ENCODE measurements at regions not wholly inside any gene's neighbourhood (a gene's known extent, or its start where the extent isn't known, plus 50 kb on each side); places are given as distances from the start of the nearest gene placed in this dataset.

GRCh38 chr20:22513574-22513973 is 70.8 kb downstream of the FOXA2 start:
- no peak overlapping the region for H3K4me3 Mint-ChIP-seq
- ChIA-PET CTCF (no interaction called here), POLR2A (no interaction called here)
- no peaks in the 10 kb centered on the region for H3K9me3 Mint-ChIP-seq
- TF ChIP-seq, protein P1, sequence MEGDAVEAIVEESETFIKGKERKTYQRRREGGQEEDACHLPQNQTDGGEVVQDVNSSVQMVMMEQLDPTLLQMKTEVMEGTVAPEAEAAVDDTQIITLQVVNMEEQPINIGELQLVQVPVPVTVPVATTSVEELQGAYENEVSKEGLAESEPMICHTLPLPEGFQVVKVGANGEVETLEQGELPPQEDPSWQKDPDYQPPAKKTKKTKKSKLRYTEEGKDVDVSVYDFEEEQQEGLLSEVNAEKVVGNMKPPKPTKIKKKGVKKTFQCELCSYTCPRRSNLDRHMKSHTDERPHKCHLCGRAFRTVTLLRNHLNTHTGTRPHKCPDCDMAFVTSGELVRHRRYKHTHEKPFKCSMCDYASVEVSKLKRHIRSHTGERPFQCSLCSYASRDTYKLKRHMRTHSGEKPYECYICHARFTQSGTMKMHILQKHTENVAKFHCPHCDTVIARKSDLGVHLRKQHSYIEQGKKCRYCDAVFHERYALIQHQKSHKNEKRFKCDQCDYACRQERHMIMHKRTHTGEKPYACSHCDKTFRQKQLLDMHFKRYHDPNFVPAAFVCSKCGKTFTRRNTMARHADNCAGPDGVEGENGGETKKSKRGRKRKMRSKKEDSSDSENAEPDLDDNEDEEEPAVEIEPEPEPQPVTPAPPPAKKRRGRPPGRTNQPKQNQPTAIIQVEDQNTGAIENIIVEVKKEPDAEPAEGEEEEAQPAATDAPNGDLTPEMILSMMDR (IDR thresholded peaks at IDR 0.05), result no peak
- no peak for ATAC-seq (ENCODE audit: low read depth)
- intact Hi-C loops (cut with micrococcal nuclease), result no loop called here
- H3K27ac Mint-ChIP-seq, result no peak overlapping the region
- no peaks in the 10 kb centered on the region for H3K4me1 Mint-ChIP-seq
- no peak for DNase-seq
- no peaks in the 10 kb centered on the region for H3K27me3 Mint-ChIP-seq
- H3K36me3 Mint-ChIP-seq (ENCODE audit: low read depth), result no peaks in the 10 kb centered on the region

DNA sequence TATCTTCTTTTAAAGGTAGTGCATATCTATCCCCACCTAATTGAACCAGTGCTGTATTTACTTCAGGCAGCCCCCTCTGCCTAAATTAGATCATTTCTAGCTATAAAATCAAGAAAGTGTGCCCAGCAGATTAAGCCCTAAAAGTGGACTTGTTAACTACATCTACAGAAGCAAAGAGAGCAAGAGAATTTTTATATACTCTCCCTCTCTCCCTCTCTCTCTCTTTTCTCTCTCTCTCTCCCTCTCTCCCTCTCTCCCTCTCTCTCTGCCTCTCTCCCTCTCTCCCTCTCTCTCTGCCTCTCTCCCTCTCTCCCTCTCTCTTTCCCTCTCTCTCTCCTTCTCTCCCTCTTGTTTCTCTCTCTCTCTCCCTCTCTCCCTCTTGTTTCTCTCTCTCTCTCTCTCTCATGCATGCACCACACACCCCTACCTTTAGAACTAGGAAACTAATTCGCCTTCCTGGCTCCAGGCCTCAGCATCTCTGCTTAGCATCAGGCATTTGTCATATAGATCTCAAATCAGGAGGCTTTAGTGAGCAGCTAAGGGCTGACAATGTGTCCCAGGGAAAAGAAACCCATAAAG is 71.4 kb downstream of the FOXA2 start:
- H3K4me3 Mint-ChIP-seq, result no peak overlapping the region
- DNase-seq (no peak), ATAC-seq (ENCODE audit: low read depth) (no peak)
- intact Hi-C loops (cut with micrococcal nuclease), result no loop called here
- no peaks in the 10 kb centered on the region for H3K9me3 Mint-ChIP-seq
- no peak overlapping the region for H3K27ac Mint-ChIP-seq
- H3K27me3 Mint-ChIP-seq, result no peaks in the 10 kb centered on the region
- CTCF ChIA-PET, result no interaction called here
- H3K36me3 Mint-ChIP-seq (ENCODE audit: low read depth), result no peaks in the 10 kb centered on the region
- TF ChIP-seq, protein P1 (IDR thresholded peaks at IDR 0.05), result no peak
- POLR2A ChIA-PET, result no interaction called here
- no peaks in the 10 kb centered on the region for H3K4me1 Mint-ChIP-seq

- no peaks in the 10 kb centered on the region for H3K9me3 Mint-ChIP-seq
- TF ChIP-seq, protein P1 (IDR thresholded peaks at IDR 0.05), result no peak
- no peaks in the 10 kb centered on the region for H3K27me3 Mint-ChIP-seq
- H3K4me3 Mint-ChIP-seq, result no peak overlapping the region
- H3K27ac Mint-ChIP-seq, result no peak overlapping the region
- no peaks in the 10 kb centered on the region for H3K36me3 Mint-ChIP-seq (ENCODE audit: low read depth)
- ATAC-seq (ENCODE audit: low read depth), result no peak
- intact Hi-C loops (cut with micrococcal nuclease), result no loop called here
- H3K4me1 Mint-ChIP-seq, result no peaks in the 10 kb centered on the region
- ChIA-PET POLR2A (no interaction called here), CTCF (interaction anchor here (1.4 kb wide), 1 partner anchor 173 kb away, joined by 4 read pairs; no protein-coding TSS in a partner anchor)
- DNase-seq, result no peak
These were observed 72.1 kb downstream of the FOXA2 start for GRCh38 chr20:22511943-22512910.

GRCh38 chr20:22509843-22510147 is 74.6 kb downstream of the FOXA2 start:
- TF ChIP-seq, protein P1 (IDR thresholded peaks at IDR 0.05), result no peak
- intact Hi-C loops (cut with micrococcal nuclease), result no loop called here
- no peak overlapping the region for H3K27ac Mint-ChIP-seq
- ChIA-PET POLR2A (no interaction called here), CTCF (no interaction called here)
- H3K36me3 Mint-ChIP-seq (ENCODE audit: low read depth), result no peaks in the 10 kb centered on the region
- H3K9me3 Mint-ChIP-seq, result no peaks in the 10 kb centered on the region
- H3K4me3 Mint-ChIP-seq, result no peak overlapping the region
- no peak for DNase-seq
- ATAC-seq (ENCODE audit: low read depth), result no peak
- H3K27me3 Mint-ChIP-seq, result no peaks in the 10 kb centered on the region
- no peaks in the 10 kb centered on the region for H3K4me1 Mint-ChIP-seq

DNA sequence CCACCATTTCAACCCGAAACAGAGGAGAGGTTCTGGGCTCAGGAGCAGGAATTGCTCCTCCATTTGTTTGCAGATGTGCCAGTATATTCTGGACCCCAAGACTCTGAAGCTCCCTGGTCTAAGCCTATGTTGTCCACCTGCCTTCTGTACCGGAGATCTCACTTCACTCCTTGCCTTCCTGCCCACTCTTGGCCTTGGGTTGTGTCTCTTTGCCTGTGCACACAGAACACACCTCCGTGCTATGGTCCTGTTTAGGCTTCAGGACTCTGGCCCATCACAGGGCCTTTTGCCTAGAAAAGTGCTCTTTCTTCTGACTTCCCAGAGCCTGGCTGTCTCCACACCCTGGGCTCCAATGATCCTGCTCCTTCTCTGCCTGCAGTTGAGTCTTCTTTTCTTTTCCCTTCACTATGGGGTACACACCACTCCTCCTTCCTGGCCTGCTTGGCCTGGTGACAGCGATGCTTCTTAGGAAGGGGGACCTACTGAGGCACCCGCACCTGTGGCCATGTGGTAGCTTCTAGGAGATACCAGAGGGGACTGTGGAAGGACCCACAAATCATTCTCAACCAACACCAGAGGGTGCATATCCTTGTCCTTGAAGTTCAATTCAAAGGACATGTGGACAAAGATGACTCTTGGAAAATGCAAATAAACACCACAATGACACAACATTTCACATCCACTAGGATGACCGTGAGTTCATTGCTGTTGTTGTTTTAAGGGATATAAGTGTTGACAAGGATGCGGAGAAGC is 75.1 kb downstream of the FOXA2 start:
- intact Hi-C loops (cut with micrococcal nuclease), result no loop called here
- H3K4me3 Mint-ChIP-seq, result no peak overlapping the region
- DNase-seq (no peak), ATAC-seq (ENCODE audit: low read depth) (no peak)
- H3K9me3 Mint-ChIP-seq, result no peaks in the 10 kb centered on the region
- CTCF ChIA-PET, result no interaction called here
- TF ChIP-seq, protein P1 (IDR thresholded peaks at IDR 0.05), result no peak
- no peaks in the 10 kb centered on the region for H3K4me1 Mint-ChIP-seq
- H3K36me3 Mint-ChIP-seq (ENCODE audit: low read depth), result no peaks in the 10 kb centered on the region
- H3K27ac Mint-ChIP-seq, result no peak overlapping the region
- H3K27me3 Mint-ChIP-seq, result no peaks in the 10 kb centered on the region
- POLR2A ChIA-PET, result no interaction called here
